GM18499 (cell line): ENCODE measurements at regions not wholly inside any gene's neighbourhood (a gene's known extent, or its start where the extent isn't known, plus 50 kb on each side); places are given as distances from the start of the nearest gene placed in this dataset.
"Not testable (repeated sequence)": the region's sequence is repeated elsewhere in the genome, so short reads cannot be mapped to it uniquely, and the experiment has no call there.

ENCODE experiments used
- ATAC-seq: cut with Tn5 transposase; IDR thresholded peaks from one replicate; pipeline ENCODE4 v1.9.1; 2021; ENCODE audit warnings: moderate number of reproducible peaks; ENCODE audit not compliant: insufficient read depth, unreplicated experiment

DNA sequence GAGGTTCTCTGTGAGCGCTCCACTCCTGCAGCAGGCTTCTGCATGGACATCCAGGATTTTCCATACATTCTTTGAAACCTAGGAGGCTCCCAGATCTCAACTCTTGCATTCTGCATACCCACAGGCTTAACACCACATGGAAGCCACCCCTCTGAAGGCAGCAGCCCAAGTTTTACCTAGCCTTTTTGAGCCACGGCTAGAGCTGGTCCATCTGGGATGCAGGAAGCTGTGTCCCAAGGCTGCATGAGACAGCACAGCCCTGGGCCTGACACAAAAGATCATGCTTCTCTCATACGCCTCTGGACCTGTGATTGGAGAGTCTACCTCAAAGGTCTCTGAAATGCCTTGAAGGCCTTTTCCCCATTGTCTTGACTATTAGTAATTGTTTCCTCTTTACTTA is 53.6 kb upstream of the RPRM start:
- no peak for ATAC-seq

DNA sequence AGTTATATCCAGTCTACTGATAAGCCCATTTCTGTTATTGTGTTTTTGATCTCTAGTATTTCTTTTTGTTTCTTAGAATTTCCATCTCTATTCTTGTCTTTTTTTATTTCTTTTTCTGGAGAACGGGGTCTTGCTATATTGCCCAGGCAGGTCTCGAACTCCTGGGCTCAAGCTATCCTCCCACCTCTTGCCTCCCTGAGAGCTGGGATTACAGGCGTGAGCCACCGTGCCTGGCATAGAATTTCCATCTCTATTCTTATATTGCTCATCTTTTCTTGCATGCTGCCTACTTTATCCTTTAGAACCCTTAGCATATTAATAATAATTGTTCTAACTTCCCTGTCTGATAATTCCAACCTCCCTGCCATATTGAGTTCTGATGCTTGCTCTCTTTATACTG is 55.2 kb upstream of the RPRM start:
- not testable (repeated sequence) for ATAC-seq

DNA sequence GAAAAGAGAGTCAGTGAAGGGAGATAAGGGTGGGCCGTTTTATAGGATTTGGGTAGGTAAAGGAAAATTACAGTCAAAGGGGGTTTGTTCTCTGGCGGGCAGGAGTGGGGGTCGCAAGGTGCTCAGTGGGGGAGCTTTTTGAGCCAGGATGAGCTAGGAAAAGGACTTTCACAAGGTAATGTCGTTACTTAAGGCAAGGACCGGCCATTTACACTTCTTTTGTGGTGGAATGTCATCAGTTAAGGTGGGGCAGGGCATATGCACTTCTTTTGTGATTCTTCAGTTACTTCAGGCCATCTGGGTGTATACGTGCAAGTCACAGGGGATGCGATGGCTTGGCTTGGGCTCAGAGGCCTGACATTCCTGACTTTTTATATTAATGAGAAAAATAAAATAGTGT is 56.0 kb upstream of the RPRM start:
- not testable (repeated sequence) for ATAC-seq

DNA sequence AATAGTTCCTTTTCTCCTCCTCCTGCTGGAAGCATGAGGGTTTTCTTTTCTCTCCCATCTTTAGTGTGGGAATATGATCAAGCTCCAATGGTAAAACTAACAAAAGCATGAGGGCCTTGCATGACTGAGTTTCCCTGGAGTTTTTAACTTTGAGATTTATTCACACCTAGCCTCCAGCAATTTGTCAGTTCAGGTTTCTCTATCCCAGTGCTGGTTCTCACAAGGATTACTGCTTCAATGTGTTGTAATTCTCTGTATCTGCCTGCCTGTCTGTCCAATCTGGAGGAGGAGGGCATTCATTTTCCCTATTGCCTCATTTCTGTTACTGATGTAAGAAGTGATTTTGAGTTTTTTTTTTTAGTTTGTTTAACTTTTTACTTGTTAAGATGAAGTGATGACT is 57.6 kb upstream of the RPRM start:
- no peak for ATAC-seq

DNA sequence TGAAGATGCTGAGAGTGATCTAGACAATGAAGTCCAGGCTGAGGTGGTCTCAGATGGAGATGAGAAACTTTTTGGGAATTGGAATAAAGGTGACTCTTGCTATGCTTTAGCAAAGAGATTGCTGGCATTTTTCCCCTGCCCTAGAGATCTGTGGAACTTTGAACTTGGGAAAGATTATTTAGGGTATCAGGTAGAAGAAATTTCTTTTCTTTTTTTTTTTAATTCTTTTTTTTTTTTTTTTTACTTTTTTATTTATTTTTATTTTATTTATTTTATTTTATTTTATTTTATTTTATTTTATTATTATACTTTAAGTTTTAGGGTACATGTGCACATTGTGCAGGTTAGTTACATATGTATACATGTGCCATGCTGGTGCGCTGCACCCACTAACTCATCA is 59.5 kb upstream of the RPRM start:
- ATAC-seq = not testable (repeated sequence)

DNA sequence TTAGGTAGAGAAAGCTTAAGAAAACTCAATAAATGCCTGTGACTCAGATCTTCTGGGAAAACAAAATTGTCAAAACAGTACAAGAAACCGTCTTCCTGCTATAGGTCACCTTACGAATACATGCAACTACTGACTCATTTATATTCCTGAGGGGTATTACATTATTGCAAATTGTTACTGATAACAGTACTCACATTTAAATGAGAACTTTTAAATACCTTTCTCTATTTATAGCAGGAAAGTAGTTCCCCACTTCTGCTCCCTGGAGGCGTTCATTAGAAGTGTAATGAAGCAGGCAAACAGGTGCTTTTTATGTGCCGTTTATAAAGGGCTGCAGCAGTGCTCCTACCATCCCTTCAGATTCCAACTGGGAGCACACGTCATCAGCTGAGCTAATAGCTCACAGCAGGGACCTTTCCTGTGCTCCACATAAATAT is 65.1 kb upstream of the RPRM start:
- peak; percentile 93 for ATAC-seq

DNA sequence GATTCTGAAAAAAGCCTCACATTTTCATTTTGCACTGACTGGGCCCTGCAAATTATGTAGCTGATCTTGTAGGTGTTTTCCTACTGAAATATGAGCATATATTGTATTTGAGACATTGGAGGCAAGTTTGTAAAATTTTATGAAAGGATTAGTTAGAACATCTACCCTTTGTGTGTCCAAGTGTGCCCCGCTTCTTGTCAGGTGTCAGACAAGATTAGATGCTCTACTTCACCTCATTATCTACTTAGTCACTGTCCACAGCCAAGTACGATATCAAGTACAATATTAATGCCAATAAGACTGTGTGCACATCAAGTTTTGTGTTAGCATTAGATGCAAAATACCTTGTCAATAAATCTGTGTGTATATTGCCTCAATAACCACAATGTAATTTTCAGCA is 67.8 kb upstream of the RPRM start:
- no peak for ATAC-seq

DNA sequence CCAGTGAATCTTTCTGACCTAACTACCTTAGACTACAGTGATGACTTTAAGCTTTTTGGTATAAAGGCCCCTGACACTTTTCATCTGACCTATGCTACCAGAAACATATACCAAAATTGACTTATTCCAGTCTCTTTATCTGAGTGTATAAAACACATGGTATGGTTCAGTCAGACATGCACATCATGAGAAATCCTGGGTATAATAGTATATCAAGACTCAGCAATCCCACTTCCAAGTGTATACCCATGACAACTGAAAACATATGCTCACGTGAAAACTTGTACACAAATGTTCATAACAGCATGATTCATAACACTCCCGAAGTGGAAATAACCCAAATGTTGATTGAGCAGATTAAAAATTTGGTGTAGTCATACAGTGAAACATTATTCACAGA is 70.0 kb upstream of the RPRM start:
- no peak for ATAC-seq

DNA sequence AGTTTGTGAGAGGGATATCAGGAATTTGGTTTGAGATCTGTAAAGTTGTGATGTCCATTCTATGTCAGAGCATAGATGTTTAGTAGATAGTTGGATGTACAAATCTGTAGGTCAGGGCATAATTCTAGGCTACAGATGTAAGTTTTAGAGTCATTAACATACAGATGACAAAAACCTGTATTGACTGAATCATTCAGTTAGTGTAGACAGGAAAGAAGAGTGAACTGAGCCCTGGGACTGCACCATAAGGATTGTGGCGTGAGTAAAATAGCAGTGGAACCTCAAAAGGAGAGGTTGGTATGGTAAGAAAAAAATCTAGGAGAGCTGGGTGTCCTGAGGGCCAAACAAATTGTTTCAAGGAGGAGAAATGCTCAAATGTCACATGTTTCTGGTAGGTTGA is 73.1 kb upstream of the RPRM start:
- no peak for ATAC-seq

DNA sequence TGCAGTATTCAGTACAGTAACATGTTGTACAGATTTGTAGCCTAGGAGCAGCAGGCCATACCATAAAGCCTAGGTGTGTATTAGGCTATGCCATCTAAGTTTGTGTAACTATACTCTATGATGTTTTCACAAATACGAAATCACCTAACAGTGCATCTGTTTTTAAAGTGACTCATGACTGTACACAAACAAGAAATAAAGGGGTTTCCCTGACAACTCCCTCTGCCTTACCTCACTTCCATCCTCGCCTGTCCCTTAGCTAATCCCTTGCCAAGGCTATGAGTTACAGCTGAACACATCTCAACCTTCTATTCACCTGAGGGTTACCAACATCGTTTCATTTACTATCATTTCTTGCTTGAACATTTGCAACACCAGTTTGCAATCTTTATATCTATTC is 78.6 kb upstream of the RPRM start:
- ATAC-seq = no peak

DNA sequence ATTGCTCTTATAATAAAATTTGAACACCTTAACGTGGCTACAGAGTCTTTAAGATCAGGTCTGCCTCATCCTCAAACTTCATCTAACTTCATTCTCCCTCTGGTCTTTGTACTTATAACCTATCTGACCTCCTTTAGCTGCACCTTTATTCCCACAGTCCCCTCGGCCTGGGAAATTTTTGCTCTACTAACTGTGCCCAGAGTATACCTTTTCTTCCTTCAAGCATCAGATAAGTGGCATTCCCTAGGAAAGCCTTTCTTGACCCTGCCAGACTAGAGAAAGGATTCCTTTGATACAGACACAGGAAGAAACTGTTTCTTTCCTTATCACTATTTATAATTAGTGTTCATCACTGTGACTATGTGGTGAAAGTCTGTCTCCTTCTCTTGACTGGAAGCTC is 79.2 kb upstream of the RPRM start:
- no peak for ATAC-seq

DNA sequence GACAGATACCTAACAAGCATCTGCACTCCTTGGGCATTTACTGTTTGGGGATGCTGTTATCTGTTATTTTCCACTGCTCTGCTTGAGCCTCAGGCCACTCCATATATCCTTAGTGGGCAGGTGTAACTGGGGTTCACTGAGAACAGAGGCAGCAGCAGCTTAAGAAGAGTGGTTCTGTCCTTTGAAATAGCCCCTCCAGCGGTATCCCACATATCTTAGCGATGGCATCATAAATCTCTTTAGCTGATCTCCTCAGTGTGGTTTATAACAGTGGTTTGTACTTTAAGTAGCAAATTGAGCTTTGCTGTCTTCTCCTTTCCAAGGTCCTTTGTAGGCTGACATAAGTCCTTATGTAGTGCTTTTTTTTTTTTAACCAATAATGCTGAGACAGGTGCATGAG is 79.7 kb upstream of the RPRM start:
- no peak for ATAC-seq

DNA sequence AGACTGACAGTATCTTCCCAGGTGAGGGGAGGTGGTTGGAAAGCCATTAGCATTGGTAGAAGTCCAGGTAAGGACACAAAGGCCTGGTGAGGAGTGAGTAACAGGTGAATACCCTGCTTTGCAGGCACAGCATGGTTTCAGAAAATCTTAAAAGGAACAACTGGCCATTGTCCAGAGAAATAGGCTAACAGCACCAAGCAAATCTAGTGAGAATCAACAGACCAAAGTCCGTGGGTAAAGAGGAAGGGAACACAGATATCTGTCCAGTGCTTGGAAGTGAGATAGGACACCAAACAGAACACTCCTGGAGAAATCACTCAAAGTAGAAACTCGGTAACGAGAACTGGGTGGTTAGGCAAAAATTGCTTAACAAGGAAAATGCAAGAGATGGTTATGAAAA is 88.8 kb upstream of the RPRM start:
- no peak for ATAC-seq

DNA sequence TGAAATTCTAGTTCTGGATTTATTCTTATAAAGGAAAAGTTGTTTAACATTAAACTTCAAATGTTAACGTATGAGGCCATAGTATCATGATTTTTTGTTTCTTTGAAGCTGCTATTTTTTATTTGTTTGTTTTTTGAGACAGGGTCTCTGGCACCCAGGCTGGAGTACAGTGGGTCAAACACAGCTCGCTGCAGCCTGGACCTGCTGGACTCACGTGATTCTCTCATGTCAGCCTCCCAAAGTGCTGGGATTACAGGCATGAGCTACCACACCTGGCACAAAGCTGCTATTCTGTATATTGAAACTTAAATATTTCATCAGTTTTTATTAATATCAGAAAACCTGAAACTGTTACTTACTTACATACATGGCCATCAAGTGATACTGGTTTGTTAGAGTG is 89.5 kb upstream of the RPRM start:
- no peak for ATAC-seq

DNA sequence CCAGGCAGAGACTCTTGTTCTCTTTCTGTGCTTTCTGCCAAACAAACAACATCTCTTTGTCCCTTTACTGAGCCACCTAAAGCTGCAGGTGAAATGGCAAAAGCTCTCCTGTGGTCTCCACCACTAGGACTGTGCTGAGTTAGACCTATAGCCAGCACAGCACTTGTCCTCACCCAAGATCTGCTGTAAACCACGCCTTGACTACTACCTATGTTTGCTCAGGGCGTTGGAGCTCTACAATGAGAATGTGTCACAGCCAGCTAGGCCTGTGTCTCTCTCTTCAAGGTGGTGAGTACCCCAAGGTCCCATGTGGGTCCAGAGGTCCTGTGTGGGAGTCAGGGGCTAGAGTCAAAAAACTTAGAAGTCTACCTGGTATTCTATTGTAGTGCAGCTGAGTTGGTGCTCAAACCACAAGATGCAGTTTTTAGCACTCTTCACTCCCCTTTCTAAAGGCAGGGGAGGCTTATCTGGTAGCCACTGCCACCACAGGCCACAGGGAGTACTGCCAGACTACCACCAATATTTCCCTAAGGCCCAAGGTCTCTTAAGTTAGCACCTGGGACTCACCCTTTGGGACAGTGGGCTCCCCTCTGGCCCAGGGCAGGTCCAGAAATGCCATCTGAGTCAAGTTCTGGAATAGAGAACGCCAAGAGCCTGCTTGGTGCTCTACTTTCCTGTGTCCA is 96.8 kb upstream of the RPRM start:
- ATAC-seq = no peak

DNA sequence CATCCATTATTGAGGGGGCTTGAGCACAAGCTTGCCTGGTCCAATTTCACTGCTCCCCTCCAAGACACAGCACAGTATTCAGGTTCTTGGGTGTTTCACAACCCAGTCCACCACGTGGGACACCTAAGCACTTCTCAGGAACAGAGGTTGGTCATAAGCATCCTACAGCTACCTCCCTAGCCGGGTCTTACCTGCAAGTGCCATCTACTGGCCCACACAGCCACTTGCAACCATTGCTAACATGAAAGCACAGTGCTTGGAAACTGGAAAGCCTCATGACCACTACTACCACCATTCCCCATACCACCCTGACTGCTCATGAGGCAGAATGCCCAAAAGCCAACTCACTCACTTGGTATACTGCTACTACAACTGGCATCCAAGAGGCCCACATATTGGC is 105.7 kb upstream of the RPRM start:
- no peak for ATAC-seq

DNA sequence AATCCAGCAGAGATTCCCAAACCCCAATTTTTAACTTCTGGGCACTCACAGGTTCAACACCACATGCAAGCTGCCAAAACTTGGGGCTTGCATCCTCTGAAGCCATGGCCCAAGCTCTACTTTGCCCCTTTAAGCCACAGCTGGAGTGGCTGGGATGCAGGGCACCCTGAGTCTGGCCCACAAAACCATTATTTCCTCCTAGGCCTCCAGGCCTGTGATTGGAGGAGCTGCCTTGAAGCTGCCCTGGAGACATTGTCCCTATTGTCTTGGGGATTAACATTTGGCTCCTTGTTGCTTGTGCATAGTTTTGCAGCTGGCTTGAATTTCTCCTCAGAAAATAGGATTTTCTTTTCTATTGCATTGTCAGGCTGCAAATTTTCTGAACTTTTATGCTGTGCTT is 109.8 kb upstream of the RPRM start:
- ATAC-seq = no peak

DNA sequence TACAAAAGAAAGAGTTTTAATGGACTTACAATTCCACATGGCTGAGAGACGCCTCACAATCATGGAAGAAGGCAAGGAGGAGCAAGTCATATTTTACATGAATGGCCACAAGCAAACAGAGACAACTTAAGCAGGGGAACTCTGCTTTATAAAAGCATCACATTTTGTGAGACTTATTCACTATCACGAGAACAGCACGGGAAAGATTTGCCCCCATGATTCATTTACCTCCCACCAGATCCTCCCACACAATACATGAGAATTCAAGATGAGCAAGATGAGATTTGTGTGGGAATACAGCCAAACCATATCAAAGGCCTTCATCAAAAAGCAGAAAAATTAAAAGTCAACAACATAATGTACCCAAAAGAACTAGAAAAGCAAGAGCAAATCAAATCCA is 111.0 kb upstream of the RPRM start:
- no peak for ATAC-seq

DNA sequence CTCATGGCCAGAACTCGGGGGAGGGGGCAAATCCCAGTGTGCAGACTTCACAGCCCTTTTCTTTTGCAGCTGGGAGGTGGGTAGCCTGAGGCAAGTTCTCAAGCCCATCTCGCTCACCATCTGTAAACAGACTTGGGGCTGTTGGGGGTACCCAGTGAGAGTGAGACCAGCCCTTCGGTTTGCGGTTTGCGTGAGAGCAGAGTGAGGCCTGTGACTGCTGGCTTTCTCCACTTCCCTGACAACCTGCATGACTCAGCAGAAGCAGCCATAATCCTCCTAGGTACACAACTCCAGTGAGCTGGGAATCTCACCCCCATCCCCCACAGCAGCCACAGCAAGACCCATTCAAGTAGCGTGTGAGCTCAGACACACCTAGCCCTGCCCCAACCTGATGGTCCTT is 114.5 kb upstream of the RPRM start:
- ATAC-seq = not testable (repeated sequence)

DNA sequence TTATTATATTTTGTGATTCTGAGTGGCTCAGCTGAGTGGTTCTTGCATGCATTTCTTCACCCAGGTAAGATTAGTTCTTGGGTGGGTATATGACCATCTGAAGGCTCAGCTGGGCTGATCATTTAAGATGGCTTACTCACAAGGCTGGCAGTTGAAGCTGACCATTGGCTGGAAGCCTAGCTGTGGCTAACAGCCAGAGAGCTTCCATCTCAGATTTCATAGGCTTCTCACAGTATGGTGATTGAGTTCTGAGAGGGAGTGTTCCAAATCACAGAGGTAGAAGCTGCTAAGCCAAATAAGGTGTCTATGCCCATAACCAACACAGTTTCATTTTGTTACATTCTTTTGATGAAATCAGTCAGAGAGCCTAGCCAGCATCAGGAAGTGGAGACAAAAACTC is 117.4 kb upstream of the RPRM start:
- no peak for ATAC-seq

DNA sequence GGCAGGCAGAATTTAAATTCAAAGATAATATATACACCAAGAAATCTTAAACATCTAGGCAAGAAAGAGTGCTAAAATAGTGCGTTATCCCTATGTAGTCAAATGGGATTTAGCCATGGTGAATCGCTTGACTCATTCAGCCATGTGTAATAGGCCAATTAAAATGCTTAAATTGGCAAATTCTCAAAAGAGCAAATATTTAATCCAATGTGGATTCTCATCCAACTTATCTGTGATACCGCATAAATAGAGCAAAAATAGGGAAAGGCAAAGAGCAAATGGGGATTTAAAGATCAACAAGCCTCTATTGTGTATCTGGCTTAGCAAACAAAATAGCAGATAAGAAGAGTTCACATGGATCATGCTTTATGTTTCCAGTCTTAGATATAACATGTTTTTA is 123.2 kb upstream of the RPRM start:
- no peak for ATAC-seq

DNA sequence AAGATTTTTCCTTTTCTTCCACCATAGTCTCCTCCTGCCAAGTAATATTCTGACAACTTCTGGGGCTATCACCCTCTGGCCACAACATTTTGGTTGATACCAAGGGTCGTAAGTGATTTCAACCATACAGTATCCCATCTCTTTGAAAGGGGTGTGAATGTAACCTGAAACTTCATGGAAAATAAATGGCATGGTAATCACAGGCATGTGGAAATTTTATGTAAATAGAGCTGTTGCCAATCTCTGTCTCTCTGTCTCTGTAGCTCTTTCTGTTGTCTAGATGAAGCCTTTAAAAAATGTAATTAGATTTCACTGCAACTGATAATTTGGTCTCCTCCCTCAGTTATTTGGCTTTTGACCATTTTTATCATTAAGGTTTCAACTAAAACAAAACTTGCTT is 125.6 kb upstream of the RPRM start:
- no peak for ATAC-seq

DNA sequence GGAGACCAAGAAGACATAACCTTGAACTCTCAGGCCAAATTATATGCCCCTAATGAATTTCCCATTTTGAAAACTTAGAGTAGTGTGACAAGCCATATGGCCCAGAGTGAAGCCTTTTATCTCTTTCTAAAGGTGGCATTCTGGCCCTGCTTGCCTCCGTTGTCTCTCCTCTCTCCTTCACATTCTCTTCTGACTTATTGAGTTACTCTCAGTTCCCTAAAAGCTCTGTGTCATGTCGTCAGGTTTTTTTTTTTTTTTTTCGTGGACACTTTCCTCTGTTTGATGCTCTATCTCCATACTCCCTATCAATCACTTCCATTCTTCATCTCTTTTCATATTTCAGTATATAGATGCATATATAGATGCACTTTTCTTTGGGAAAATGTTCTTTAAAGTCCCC is 128.1 kb upstream of the RPRM start:
- ATAC-seq = no peak
